ENCODE measurements at regions not wholly inside any gene's neighbourhood (a gene's known extent, or its start where the extent isn't known, plus 50 kb on each side); places are given as distances from the start of the nearest gene placed in this dataset.

DNA sequence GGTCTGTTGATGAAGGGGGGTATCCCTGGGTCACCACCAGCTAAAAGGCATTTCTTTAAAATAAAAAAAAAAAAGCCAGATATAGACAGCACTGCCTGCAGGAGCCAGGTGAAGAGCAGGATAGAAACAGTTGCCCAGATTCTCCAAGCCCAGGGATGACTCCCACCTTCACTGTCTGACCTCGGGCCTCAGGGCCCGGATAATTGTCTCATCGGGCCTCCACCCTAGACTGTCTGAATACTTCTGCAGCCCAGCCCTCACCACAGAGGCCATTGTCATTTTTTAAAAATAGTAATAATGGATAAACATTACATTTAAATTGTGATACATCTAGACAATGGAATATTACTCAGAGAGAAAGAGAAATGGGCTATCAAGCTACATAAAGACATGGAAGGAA is 92.8 kb upstream of the TNRC6C start:
- TF ChIP-seq, protein P1, sequence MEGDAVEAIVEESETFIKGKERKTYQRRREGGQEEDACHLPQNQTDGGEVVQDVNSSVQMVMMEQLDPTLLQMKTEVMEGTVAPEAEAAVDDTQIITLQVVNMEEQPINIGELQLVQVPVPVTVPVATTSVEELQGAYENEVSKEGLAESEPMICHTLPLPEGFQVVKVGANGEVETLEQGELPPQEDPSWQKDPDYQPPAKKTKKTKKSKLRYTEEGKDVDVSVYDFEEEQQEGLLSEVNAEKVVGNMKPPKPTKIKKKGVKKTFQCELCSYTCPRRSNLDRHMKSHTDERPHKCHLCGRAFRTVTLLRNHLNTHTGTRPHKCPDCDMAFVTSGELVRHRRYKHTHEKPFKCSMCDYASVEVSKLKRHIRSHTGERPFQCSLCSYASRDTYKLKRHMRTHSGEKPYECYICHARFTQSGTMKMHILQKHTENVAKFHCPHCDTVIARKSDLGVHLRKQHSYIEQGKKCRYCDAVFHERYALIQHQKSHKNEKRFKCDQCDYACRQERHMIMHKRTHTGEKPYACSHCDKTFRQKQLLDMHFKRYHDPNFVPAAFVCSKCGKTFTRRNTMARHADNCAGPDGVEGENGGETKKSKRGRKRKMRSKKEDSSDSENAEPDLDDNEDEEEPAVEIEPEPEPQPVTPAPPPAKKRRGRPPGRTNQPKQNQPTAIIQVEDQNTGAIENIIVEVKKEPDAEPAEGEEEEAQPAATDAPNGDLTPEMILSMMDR (IDR thresholded peaks at IDR 0.05): no peak
- Histone ChIP-seq H3K27me3 (peaks cover 7% of the 10 kb centered on the region), H3K27ac (no peak overlapping the region), H3K9me3 (no peaks in the 10 kb centered on the region), H3K36me3 (no peaks in the 10 kb centered on the region), H3K4me1 (ENCODE audit: control insufficient read depth in 1 of 2, insufficient read depth in 1 of 2, low read depth in 1 of 2, low read length in 1 of 2) (peaks cover 51 to 52% of the 10 kb centered on the region in 2 experiments), H3K4me3 (ENCODE audit: low read depth in 1 of 2, low read length in 1 of 2) (no peak overlapping the region)

DNA sequence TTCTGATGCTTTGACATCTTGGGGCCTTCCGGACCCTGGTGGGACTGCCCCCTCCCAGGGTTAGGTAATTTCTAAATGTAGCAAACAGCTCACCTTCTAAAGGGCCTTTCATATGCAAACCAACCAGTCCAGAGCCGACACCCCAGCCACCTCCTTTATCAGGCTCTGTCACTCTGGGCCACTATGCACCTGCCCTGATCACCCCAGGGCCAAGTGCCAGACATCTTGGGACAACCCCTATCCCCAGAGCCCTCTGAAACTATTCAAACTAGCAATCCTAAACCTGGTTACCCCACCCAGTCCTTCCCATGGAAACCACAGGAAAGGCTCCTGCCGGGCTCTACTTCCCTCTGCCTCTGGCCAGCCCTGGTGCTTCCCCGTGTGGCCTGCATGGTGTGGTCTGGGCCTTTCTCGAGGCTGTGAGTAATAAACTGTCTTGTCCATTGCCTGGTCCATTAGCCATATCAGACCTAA is 91.2 kb upstream of the TNRC6C start:
- TF ChIP-seq, protein P1 (IDR thresholded peaks at IDR 0.05): no peak
- Histone ChIP-seq H3K27ac (peak overlapping the region; percentile 95), H3K9me3 (no peaks in the 10 kb centered on the region), H3K27me3 (no peaks in the 10 kb centered on the region), H3K4me3 (ENCODE audit: low read depth in 1 of 2, low read length in 1 of 2) (no peak overlapping the region), H3K4me1 (ENCODE audit: control insufficient read depth in 1 of 2, insufficient read depth in 1 of 2, low read depth in 1 of 2, low read length in 1 of 2) (peaks cover 66% of the 10 kb centered on the region in 2 experiments), H3K36me3 (no peaks in the 10 kb centered on the region)

DNA sequence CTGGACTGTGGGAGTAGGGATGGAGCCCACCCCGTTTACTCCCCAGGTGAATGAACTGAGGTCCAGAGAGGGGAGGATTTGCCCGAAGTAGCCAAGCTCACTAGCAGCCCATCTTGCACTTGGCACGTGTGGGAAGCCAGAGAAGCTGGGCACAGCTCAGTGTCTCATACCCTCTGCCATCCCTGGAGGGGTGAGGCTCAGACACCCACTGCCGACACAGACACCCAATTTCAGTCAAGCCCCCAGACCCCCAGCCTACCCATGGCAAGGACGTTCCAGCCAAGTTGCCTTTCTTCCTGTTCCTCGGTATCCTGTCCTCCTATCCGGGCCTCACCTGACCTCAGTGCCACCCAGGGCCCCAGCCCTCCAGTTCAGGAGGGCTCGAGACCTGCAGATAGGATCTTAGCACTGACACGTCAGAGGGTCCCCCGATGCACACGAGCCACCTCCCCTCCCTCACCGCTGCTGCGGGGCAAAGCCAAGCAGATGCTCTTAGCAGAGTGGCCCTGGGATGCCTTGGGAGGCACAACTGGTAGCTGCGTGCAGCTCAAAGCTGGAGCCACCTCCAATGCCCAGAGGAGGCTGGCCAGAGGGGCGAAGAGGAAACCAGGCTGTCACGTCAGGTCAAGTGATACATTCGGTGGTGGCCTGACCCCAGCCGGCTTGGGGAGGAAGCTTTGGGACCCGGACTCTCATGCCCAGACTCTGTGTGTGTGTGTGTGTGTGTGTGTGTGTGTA is 90.4 kb upstream of the TNRC6C start:
- TF ChIP-seq, protein P1 (IDR thresholded peaks at IDR 0.05): no peak
- Histone ChIP-seq H3K4me3 (ENCODE audit: low read depth in 1 of 2, low read length in 1 of 2) (peak overlapping the region; percentile 53 to 66), H3K27me3 (no peaks in the 10 kb centered on the region), H3K9me3 (no peaks in the 10 kb centered on the region), H3K4me1 (ENCODE audit: control insufficient read depth in 1 of 2, insufficient read depth in 1 of 2, low read depth in 1 of 2, low read length in 1 of 2) (peaks cover 74% of the 10 kb centered on the region in 2 experiments), H3K27ac (peak overlapping the region; percentile 95), H3K36me3 (no peaks in the 10 kb centered on the region)

DNA sequence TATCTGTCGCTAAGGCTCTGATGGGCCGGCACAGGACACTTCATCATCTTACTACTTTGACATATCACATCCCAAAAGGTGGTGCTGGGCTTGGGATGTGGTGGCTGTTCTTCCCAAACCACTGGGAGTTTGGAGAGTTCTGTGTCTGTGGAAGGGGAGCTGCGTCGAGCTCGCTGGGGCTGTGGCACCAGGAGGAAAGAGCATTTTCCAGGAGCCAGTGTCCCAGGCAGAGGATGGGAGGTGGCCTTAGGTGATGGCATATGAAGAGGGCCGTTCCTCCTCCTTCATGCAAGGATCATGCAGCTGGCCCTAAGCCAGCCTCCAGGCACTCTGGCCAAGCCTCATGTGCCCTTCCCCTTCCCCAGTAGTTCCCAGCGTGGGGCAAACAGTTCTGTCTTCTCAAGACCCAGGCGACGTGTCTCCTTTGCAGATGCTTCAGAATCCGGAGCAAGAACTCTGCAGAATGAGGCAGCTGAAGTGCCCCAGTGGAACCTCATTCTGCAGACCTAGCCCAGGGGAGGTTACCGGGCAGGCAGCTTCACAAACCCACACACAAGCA is 89.4 kb upstream of the TNRC6C start:
- no peaks in the 10 kb centered on the region for H3K27me3 ChIP-seq
- no peaks in the 10 kb centered on the region for H3K9me3 ChIP-seq
- H3K4me3 ChIP-seq (ENCODE audit: low read depth in 1 of 2, low read length in 1 of 2): peak overlapping the region; percentile 53 to 66
- H3K4me1 ChIP-seq (ENCODE audit: control insufficient read depth in 1 of 2, insufficient read depth in 1 of 2, low read depth in 1 of 2, low read length in 1 of 2): peaks cover 74 to 75% of the 10 kb centered on the region in 2 experiments
- H3K27ac ChIP-seq: peak overlapping the region; percentile 95
- H3K36me3 ChIP-seq: no peaks in the 10 kb centered on the region
- TF ChIP-seq, protein P1 (IDR thresholded peaks at IDR 0.05): no peak

DNA sequence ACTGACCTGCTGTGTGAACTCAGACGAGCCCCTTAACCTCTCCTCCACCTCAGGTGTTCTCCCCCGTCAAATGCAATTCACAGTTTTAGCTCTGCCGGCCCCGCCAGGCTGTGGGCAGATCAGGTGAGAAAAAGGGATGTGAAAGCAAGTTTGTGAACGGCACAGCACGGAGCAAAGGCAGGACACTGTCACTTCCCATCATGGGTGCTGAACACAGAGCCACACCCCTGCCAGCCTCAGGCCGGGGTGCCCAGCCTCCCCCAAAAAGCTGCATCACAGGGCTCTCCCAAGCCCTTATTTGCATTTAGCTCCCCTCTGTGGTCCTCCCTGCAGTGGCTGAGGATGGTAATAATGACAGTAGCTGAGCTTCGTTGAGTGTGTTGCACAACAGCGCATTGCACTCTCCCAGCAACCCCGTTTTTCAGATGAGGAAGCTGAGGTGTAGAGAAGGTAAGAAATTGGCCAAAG is 88.8 kb upstream of the TNRC6C start:
- H3K4me1 ChIP-seq (ENCODE audit: control insufficient read depth in 1 of 2, insufficient read depth in 1 of 2, low read depth in 1 of 2, low read length in 1 of 2): peaks cover 75 to 76% of the 10 kb centered on the region in 2 experiments
- H3K9me3 ChIP-seq: no peaks in the 10 kb centered on the region
- H3K27me3 ChIP-seq: no peaks in the 10 kb centered on the region
- peak overlapping the region; percentile 95 for H3K27ac ChIP-seq
- peak overlapping the region; percentile 53 to 66 for H3K4me3 ChIP-seq (ENCODE audit: low read depth in 1 of 2, low read length in 1 of 2)
- TF ChIP-seq, protein P1 (IDR thresholded peaks at IDR 0.05): peak; percentile 73
- no peaks in the 10 kb centered on the region for H3K36me3 ChIP-seq

Measured in neutrophil (primary cell).